ENCODE measurements at regions not wholly inside any gene's neighbourhood (a gene's known extent, or its start where the extent isn't known, plus 50 kb on each side); places are given as distances from the start of the nearest gene placed in this dataset.

- WGBS: 80% methylated on average over 20 of the region's 20 CpGs
- Histone ChIP-seq H3K27ac (ENCODE audit: low read depth) (no peak overlapping the region), H3K4me3 (ENCODE audit: low read depth, low read length) (no peak overlapping the region), H3K36me3 (ENCODE audit: insufficient read depth) (no peaks in the 10 kb centered on the region), H3K4me1 (ENCODE audit: insufficient read depth) (no peaks in the 10 kb centered on the region)
- DNase-seq (ENCODE audit: extremely low spot score): no peak
These were observed 125.0 kb upstream of the MEF2A start for GRCh38 chr15:99440551-99441443.

GRCh38 chr15:99441444-99441800 lies 124.4 kb upstream of the MEF2A start:
- Histone ChIP-seq H3K27ac (ENCODE audit: low read depth) (no peak overlapping the region), H3K4me1 (ENCODE audit: insufficient read depth) (no peaks in the 10 kb centered on the region), H3K36me3 (ENCODE audit: insufficient read depth) (no peaks in the 10 kb centered on the region), H3K4me3 (ENCODE audit: low read depth, low read length) (no peak overlapping the region)
- WGBS: 86% methylated on average over 6 of the region's 6 CpGs
- DNase-seq (ENCODE audit: extremely low spot score): no peak

- Histone ChIP-seq H3K27ac (ENCODE audit: low read depth) (no peak overlapping the region), H3K4me3 (ENCODE audit: low read depth, low read length) (no peak overlapping the region), H3K4me1 (ENCODE audit: insufficient read depth) (no peaks in the 10 kb centered on the region), H3K36me3 (ENCODE audit: insufficient read depth) (no peaks in the 10 kb centered on the region)
- no peak for DNase-seq (ENCODE audit: extremely low spot score)
- 80% methylated on average over 3 of the region's 3 CpGs for WGBS
These were observed 123.9 kb upstream of the MEF2A start for GRCh38 chr15:99441871-99442251.

GRCh38 chr15:99442252-99442897 lies 123.4 kb upstream of the MEF2A start:
- Histone ChIP-seq H3K27ac (ENCODE audit: low read depth) (no peak overlapping the region), H3K36me3 (ENCODE audit: insufficient read depth) (no peaks in the 10 kb centered on the region), H3K4me1 (ENCODE audit: insufficient read depth) (no peaks in the 10 kb centered on the region), H3K4me3 (ENCODE audit: low read depth, low read length) (no peak overlapping the region)
- WGBS: 26% methylated on average over 14 of the region's 14 CpGs
- DNase-seq (ENCODE audit: extremely low spot score): no peak

- no peak for DNase-seq (ENCODE audit: extremely low spot score)
- no peak overlapping the region for H3K4me3 ChIP-seq (ENCODE audit: low read depth, low read length)
- no peaks in the 10 kb centered on the region for H3K36me3 ChIP-seq (ENCODE audit: insufficient read depth)
- H3K27ac ChIP-seq (ENCODE audit: low read depth): no peak overlapping the region
- no peaks in the 10 kb centered on the region for H3K4me1 ChIP-seq (ENCODE audit: insufficient read depth)
- 84% methylated on average over 10 of the region's 10 CpGs for WGBS
These were observed 122.6 kb upstream of the MEF2A start for GRCh38 chr15:99443056-99443756.

- no peak overlapping the region for H3K27ac ChIP-seq (ENCODE audit: low read depth)
- DNase-seq (ENCODE audit: extremely low spot score): no peak
- H3K36me3 ChIP-seq (ENCODE audit: insufficient read depth): no peaks in the 10 kb centered on the region
- no peak overlapping the region for H3K4me3 ChIP-seq (ENCODE audit: low read depth, low read length)
- 81% methylated on average over 13 of the region's 13 CpGs for WGBS
- no peaks in the 10 kb centered on the region for H3K4me1 ChIP-seq (ENCODE audit: insufficient read depth)
These were observed 121.9 kb upstream of the MEF2A start for GRCh38 chr15:99443768-99444446.

GRCh38 chr15:99445272-99445850 lies 120.4 kb upstream of the MEF2A start:
- WGBS: 90% methylated on average over 10 of the region's 10 CpGs
- DNase-seq (ENCODE audit: extremely low spot score): no peak

GRCh38 chr15:99446565-99447496 lies 119.0 kb upstream of the MEF2A start:
- Histone ChIP-seq H3K4me3 (ENCODE audit: low read depth, low read length) (no peak overlapping the region), H3K4me1 (ENCODE audit: insufficient read depth) (no peaks in the 10 kb centered on the region), H3K27ac (ENCODE audit: low read depth) (no peak overlapping the region), H3K36me3 (ENCODE audit: insufficient read depth) (no peaks in the 10 kb centered on the region)
- 91% methylated on average over 35 of the region's 35 CpGs for WGBS
- DNase-seq (ENCODE audit: extremely low spot score): no peak

More at GRCh38 chr15:99445272-99445850, 120.4 kb upstream of the MEF2A start:
- Histone ChIP-seq H3K4me3 (ENCODE audit: low read depth, low read length) (no peak overlapping the region), H3K4me1 (ENCODE audit: insufficient read depth) (no peaks in the 10 kb centered on the region), H3K36me3 (ENCODE audit: insufficient read depth) (no peaks in the 10 kb centered on the region), H3K27ac (ENCODE audit: low read depth) (no peak overlapping the region)

GRCh38 chr15:99447497-99448371 lies 118.0 kb upstream of the MEF2A start:
- 41% methylated on average over 28 of the region's 28 CpGs for WGBS
- H3K4me3 ChIP-seq (ENCODE audit: low read depth, low read length): no peak overlapping the region
- no peaks in the 10 kb centered on the region for H3K4me1 ChIP-seq (ENCODE audit: insufficient read depth)
- H3K36me3 ChIP-seq (ENCODE audit: insufficient read depth): no peaks in the 10 kb centered on the region
- DNase-seq (ENCODE audit: extremely low spot score): no peak
- no peak overlapping the region for H3K27ac ChIP-seq (ENCODE audit: low read depth)

- no peak overlapping the region for H3K4me3 ChIP-seq (ENCODE audit: low read depth, low read length)
- no peaks in the 10 kb centered on the region for H3K4me1 ChIP-seq (ENCODE audit: insufficient read depth)
- no peak overlapping the region for H3K27ac ChIP-seq (ENCODE audit: low read depth)
- WGBS: 88% methylated on average over 4 of the region's 4 CpGs
- no peaks in the 10 kb centered on the region for H3K36me3 ChIP-seq (ENCODE audit: insufficient read depth)
- no peak for DNase-seq (ENCODE audit: extremely low spot score)
These were observed 116.3 kb upstream of the MEF2A start for GRCh38 chr15:99449514-99449913.

- Histone ChIP-seq H3K36me3 (ENCODE audit: insufficient read depth) (no peaks in the 10 kb centered on the region), H3K4me3 (ENCODE audit: low read depth, low read length) (no peak overlapping the region), H3K4me1 (ENCODE audit: insufficient read depth) (no peaks in the 10 kb centered on the region), H3K27ac (ENCODE audit: low read depth) (no peak overlapping the region)
- 35% methylated on average over 14 of the region's 14 CpGs for WGBS
- no peak for DNase-seq (ENCODE audit: extremely low spot score)
These were observed 114.9 kb upstream of the MEF2A start for GRCh38 chr15:99450896-99451358.

GRCh38 chr15:99451484-99451883 lies 114.3 kb upstream of the MEF2A start:
- Histone ChIP-seq H3K4me3 (ENCODE audit: low read depth, low read length) (no peak overlapping the region), H3K4me1 (ENCODE audit: insufficient read depth) (no peaks in the 10 kb centered on the region), H3K27ac (ENCODE audit: low read depth) (no peak overlapping the region), H3K36me3 (ENCODE audit: insufficient read depth) (no peaks in the 10 kb centered on the region)
- 82% methylated on average over 3 of the region's 3 CpGs for WGBS
- no peak for DNase-seq (ENCODE audit: extremely low spot score)

Data from urinary bladder (tissue), 3 donors.